ENCODE measurements at regions not wholly inside any gene's neighbourhood (a gene's known extent, or its start where the extent isn't known, plus 50 kb on each side); places are given as distances from the start of the nearest gene placed in this dataset.

- Histone ChIP-seq H4K20me1 (ENCODE audit: insufficient read depth) (no peaks in the 10 kb centered on the region), H3K79me2 (ENCODE audit: insufficient read depth) (no peaks in the 10 kb centered on the region), H3K9me2 (no peaks in the 10 kb centered on the region), H3K9me3 (no peaks in the 10 kb centered on the region), H3K4me1 (ENCODE audit: control insufficient read depth in 1 of 2, insufficient read depth in 2 of 2, low read depth in 1 of 2, low read length in 1 of 2) (no peaks in the 10 kb centered on the region), H3K36me3 (replicated peaks in 1 of 2; ENCODE audit: control insufficient read depth in 1 of 2, insufficient read depth in 2 of 2, low read length in 1 of 2) (no peaks in the 10 kb centered on the region), H2AFZ (ENCODE audit: low read depth) (no peak overlapping the region), H3K9ac (no peak overlapping the region), H3K4me2 (no peak overlapping the region), H3K27me3 (ENCODE audit: insufficient read depth) (no peaks in the 10 kb centered on the region), H3F3A (replicated peaks; ENCODE audit: insufficient read depth) (no peaks in the 10 kb centered on the region), H3K4me3 (ENCODE audit: low read depth in 2 of 2, low read length in 1 of 2) (no peak overlapping the region), H3K27ac (ENCODE audit: low read depth in 2 of 2, low read length in 1 of 2) (no peak overlapping the region)
- TF ChIP-seq ZBTB33 (IDR thresholded peaks at IDR 0.05; ENCODE audit: borderline replicate concordance, low read depth) (no peak), MEF2A (IDR thresholded peaks at IDR 0.05; ENCODE audit: borderline replicate concordance, low read depth) (no peak), EZH2phosphoT487 (IDR thresholded peaks at IDR 0.05; ENCODE audit: borderline replicate concordance, low read depth) (no peak), RFX5 (IDR thresholded peaks at IDR 0.05; ENCODE audit: low read length) (no peak), SIN3A (IDR thresholded peaks at IDR 0.05; ENCODE audit: borderline replicate concordance, low read depth, low read length) (no peak), FOSL2 (IDR thresholded peaks at IDR 0.05; ENCODE audit: borderline replicate concordance, low read depth) (no peak), FOXJ3 (CRISPR knock-in tag; IDR thresholded peaks at IDR 0.05) (no peak), POLR2AphosphoS5 (IDR thresholded peaks at IDR 0.05; ENCODE audit: low read depth, low read length) (no peak), REST (IDR thresholded peaks at IDR 0.05; ENCODE audit: low read depth, low read length) (no peak), EP300 (IDR thresholded peaks at IDR 0.05; ENCODE audit: borderline replicate concordance in 1 of 2, low read depth in 1 of 2, low read length in 1 of 2) (no peak), IRF3 (IDR thresholded peaks at IDR 0.05; ENCODE audit: low read depth, low read length) (no peak), PBX3 (IDR thresholded peaks at IDR 0.05) (no peak), YY1 (IDR thresholded peaks at IDR 0.05; ENCODE audit: low read depth) (no peak), TAF1 (IDR thresholded peaks at IDR 0.05; ENCODE audit: borderline replicate concordance, low read depth, low read length) (no peak)
- WGBS (ENCODE audit: low lambda C conversion rate), result 36% methylated on average over 3 of the region's 3 CpGs
- POLR2A ChIA-PET, result no interaction called here
- DNase-seq, result no peak
- CTCF ChIA-PET, result no interaction called here
Observed at GRCh38 chr11:98230678-98231077, 790.1 kb upstream of the CNTN5 start.

Data from SK-N-SH (cell line).